DMS 273 (cell line): ENCODE measurements at regions not wholly inside any gene's neighbourhood (a gene's known extent, or its start where the extent isn't known, plus 50 kb on each side); places are given as distances from the start of the nearest gene placed in this dataset.

Experiments
- DNase-seq: peaks from one replicate; lab custom pipeline; 2025; ENCODE audit not compliant: unreplicated experiment; lab: John Stamatoyannopoulos, UW

DNA sequence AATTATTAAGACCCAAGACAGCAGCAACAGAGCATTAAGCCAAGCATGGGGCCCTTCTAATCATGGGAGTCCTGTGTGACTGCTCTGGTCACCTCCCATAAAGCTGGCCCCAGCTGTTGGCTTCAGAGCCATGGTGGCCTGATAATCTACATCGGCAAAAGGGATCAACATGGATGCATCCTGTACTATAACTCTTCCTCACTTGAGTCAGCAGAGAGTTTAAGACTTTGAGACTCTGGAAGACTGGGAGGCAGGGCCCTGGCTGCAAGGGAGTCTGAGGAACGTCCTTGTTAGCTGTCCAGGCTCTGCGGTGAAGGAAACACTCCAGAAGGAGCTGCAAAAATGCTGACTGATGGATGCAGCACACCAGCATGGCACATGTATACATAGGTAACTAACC, 95.0 kb upstream of the KIAA1217 start:
- peak; percentile 26 for DNase-seq

DNA sequence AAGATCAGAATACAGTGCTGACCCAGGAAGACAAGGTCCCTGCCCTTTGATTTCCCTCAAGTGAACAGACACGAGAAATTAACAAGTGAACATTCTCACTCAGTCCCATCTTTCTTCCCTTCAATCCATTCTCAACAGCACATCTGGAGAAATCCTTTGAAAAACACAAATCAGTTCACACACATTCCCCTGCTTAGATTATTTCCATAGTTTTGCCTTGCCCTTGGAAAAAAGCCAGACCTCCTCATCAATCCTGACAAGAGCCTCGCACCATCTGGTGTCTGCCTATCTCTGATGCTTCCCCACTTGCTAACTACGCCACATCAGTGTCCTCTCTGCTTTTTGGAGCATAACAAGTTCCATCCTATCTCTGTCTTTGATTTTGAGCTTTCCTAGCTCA, 94.4 kb upstream of the KIAA1217 start:
- peak; percentile 86 for DNase-seq

DNA sequence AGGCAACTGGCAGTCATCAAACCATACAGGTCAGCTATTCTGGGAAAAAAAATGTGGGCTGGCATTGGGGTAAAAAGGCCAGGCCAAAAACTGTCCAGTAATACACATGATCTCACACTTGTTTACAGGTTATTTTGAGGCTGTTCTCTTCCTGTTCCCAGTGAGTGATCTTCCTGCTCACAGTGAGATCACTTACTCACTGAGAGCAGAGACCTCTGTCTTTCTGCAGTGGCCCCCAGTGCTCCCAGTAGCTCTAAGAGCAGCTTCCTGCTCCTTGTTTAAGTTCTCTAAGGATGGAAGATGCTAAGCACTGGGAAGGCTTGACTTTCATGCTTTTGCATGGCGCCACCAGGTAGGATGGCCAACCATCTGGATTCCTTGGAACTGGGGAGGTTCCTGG, 93.5 kb upstream of the KIAA1217 start:
- DNase-seq = peak; percentile 28

DNA sequence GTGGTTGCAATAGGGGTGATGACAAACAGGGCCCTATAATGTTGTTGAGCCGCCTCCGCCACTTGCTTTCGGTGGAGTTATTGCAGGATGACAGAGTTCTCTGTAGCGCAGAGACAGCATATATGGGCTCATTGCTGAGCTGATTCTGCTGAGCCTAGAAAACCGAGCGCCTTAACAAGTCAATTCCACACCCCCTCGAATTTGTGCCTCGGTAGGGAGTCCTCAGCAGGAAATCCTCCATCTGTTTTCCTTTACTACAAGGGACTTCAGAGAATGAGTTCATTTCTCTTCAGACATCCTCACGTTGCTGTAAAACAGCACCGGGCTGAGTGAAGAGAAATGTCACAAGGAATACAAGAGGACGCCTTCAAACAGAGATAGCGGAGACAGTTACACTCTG, 90.7 kb upstream of the KIAA1217 start:
- peak; percentile 83 for DNase-seq

DNA sequence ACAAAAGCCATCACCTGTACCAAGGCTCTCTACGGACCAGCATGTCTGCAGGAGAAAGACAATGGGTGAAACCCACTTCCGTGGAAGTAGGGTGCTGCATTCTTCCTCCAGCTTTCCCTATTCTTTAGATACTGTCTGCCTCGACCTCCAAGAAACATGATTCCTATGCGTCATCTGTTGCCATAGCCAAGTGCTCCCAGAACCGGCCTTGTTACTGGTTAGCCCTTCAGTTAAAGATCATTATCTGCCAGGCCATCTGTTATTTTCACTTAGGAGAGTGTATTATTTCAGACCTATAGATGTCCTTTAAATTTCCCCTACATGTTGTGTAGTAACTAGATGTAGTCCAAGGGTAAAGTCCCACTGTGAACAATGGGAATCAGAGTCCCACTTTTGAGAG, 89.0 kb upstream of the KIAA1217 start:
- peak; percentile 92 for DNase-seq

DNA sequence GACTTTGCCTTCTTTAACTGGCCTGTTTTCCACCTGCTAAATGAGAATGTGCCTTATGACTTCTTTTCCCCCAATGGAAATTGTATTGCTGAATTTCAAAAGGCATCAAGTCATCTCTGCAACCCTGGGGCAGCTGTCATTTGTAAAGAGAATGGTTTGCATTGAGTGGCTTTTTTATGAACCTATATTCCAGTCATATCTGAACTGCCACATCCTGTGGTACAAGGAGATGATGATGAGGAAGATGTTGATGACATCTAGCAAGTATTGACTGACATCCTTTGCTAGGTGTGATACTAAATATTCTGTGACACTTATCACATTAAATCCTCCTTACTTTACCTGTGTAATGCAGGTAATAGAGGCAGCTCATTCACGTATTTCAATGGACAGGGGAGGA, 88.3 kb upstream of the KIAA1217 start:
- DNase-seq = peak; percentile 34

DNA sequence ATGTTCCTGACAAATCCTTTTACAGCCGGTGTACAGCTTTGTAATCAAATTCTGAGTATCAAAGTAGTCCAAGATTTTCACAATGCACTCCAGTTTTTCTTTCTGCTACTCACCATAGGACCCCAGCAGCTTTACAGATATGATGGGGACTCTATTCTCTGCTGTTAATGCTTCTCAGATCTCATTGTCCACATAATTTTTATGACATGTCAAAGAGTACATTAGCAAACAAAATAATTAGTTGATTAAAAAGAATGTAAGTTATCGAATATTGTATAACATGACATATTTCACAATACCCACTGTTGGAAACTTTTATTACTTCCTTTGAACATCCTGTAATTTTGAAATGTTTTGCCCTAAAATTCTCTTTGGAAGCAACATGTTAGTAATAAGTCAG, 81.4 kb upstream of the KIAA1217 start:
- no peak for DNase-seq

DNA sequence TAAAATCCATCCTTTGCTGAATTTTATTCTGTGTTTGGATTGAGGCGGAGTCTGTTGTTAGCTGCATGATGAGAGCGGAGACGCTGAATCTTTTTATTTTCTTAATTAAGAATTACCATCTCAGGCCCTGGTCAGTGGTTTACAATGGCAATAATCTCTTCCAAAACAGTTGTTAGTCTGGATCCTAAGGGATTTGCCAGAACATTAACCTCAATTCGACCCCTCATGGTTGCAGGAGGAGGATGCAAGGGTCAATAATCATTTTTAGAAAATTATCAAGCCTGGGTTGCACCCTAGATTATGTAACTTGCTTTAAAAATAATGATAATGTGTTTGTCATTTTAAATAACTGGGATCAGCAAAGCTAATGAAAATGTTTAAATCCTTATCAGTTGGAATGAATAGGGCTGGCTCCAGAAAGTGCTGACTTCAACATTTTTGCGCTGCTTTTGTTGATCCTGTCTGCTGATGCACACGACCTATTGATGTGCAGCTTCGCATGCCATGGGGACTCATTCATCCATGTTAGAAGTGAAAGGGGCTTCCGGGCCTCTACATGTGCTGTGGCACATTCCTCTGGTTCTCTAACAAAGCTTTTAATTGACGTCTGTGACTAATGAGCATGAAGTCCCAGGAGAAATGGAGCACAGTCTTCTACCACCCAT, 80.7 kb upstream of the KIAA1217 start:
- no peak for DNase-seq

DNA sequence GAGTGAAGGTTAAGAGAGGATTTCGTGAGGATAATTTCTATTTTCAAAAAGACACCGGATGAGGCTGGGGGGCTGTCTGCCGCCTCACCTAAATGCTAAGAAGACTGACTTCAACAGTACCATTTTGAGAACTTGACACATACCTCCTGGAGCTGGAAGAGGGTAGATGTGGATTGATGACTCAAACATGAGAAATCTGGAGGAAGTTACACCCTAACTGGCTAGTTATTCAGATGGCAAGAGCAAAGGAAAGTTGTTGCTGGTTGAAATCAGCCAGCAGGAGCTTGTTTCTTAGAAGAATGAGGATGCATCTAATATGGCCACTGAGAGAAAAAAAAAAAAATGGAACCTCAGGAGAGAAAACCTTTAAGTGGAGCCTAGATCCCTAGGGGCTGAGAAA, 76.2 kb upstream of the KIAA1217 start:
- DNase-seq = no peak

DNA sequence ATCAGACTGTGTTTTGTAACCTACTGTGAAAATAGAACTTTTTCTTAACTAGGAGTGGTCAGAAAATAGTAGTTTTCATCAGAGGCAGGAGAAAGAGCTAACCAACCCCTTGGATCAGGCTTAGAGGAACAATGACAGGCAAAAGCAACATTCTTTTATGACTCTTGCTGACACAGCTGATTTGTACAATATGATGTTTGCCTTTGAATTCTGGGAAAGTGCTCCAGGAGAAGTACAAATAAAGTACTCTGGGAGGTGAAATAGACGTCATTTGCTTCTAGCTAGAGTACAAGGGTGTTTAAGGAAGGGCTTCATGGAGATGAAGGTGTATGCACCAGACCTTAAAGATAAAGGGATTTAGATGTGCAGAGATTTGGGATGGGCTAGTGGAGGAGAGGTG, 75.1 kb upstream of the KIAA1217 start:
- no peak for DNase-seq

DNA sequence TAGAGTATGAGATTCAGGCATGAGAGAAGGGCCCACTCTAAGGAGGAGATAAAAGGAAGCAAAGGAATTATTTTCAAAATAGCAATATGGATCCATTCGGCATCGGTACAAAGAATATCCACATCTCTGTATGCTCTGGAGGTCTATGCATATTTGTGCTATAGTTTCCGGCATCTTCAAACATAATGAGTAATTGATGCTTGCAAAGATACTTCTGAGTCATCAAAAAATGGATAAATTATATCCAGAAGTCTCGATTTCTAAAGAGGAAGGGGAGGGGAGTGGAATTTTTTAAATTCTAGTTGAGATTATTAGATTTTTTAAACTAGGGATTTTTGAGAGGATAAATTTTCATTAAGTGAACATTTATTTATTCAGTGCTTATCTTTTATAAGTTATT, 72.9 kb upstream of the KIAA1217 start:
- DNase-seq = no peak

DNA sequence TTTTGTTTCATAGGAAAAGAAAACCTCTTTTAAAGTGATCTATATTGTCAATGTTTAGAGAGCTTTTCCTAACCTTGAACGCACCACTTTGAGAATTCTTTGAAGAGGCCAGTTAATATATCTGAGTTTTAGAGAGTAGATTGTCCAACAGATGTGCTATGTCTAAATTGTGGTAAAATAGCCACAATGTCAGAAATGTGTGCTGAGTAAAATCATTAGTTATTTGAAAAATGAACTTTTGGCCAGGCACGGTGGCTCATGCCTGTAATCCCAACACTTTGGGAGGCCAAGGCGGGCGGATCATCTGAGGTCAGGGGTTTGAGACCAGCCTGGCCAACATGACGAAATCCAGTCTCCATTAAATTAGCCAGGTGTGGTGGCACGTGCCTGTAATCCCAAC, 61.6 kb upstream of the KIAA1217 start:
- no peak for DNase-seq

DNA sequence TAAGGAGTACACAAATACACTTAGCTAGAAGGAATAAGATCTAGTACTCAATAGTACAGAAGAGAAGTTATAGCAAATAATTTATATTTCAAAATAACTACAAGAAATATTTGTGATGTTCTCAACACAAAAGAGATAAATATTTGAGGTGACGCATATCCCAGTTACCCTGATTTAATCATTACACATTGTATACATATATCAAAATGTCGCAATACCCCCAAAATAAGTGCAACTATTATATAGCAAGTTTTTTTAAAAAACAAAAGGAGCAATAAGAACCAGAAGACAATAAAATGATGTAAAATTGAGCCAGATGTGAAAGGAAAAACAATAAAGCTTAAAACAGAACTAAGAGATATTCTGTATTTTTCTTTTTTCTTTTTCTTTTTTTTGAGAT, 59.3 kb upstream of the KIAA1217 start:
- no peak for DNase-seq

DNA sequence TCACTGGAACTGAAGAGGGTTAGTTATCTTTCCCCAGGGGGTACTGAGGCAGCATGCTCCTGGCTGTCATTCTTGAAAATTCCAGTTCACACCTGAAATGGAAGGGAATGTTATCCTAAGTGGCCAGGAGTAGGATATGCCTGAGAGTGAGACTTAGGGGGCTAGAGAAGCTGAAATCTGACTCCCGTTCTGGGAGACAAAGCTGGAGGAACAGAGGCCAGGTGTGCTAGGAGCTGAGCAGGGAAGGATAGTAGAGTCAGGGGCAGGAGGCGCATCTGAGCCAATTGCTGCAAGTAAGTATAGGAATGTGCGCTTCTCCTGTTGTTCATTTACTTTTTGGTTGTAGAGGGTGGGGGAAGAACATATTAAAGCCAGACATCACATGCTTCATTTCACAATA, 58.1 kb upstream of the KIAA1217 start:
- no peak for DNase-seq

DNA sequence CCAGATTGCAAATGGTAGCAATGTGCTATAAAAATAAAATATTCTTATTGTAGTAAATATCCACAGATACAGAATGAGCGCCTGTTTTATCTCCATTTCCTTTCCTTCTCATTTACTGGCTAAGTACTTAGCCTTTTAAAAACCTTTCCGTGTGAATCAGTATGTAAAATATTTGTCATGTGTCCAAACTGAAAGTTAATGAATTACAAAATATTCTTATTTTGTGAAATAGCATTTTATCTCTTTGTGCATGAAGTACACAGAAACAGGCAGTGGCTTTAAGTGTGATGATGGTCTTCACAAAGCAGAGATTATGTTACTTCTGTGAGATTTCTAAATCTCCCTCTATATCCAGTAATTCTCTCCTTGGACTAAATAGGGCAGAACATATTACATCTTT, 56.7 kb upstream of the KIAA1217 start:
- DNase-seq = no peak

DNA sequence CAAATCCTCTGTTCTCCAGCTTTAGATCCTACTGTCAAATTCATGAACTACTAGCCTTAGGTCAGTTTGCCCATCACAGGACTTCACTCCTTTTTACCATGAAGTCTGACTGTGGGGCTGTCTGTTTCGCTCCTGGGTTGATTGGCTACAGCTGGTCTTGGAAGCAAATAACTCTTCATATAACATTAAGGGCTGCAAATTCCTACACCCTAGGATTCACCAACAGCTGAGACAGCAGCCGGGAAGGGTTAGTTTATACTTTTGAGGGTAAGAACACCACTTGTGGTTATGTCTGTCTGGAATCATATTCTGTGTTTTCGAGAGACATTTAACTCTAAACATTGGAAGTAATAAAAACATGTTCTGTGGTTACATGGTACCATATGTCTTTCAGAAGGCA, 55.9 kb upstream of the KIAA1217 start:
- peak; percentile 2 for DNase-seq

DNA sequence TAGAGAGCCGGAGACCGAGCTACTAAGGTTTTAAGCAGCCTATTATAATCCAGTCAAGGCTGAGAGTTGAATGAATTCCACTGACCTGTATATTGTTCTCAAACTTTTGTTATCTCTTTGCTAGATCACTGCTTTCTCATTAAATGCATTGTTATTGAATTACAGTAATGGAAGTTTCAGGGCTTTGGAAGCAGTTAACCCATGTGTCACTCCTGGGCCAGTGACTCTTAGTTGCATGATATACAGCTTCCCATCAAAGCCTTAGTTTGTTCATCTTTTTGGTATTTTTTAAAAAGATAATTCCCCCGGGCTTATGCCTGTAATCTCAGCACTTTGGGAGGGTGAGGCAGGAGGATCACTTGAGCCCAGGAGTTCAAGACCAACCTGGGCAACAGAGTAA, 55.4 kb upstream of the KIAA1217 start:
- DNase-seq = no peak

DNA sequence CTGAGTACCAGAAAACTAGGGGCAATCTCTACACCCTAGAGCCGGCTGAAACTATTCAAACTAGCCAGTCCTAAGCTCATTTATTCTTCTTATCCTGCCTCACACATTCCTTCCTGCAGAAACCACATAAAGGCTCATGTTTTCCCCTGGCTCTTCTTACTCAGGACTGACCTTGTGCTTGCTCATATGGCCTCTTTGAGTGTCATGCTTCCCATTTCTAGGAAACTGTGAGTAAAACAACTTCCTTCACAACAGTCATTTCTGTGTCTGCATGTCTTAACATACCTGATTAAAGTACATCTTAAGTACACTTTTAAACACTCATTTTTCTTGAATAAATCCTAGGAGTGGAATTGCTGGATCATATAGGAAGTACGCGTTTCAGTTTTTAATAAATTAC, 52.3 kb upstream of the KIAA1217 start:
- no peak for DNase-seq

DNA sequence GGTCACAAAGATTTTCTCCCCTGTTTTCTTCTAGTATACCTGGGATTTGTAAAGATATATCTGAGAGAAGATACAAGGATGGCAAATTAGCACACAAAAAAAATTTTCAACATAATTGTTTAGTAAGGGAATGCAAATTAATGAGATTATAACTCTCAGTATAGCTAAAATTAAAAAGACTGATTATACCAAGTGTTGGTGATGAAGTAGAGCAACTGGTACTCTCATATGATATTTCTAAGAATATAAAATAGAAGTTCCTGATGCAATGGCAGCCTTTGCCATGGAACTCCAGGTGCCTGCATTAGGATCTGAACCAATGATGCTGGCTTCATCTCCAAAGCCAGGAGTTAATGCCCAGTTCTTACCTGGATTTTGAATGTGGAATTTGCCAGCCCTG, 51.4 kb upstream of the KIAA1217 start:
- no peak for DNase-seq
